ENCODE measurements at regions not wholly inside any gene's neighbourhood (a gene's known extent, or its start where the extent isn't known, plus 50 kb on each side); places are given as distances from the start of the nearest gene placed in this dataset.
"Not testable (repeated sequence)": the region's sequence is repeated elsewhere in the genome, so short reads cannot be mapped to it uniquely, and the experiment has no call there.

- not testable (repeated sequence) for DNase-seq
Observed at GRCh38 chr12:58677833-58678232, 242.5 kb downstream of the LRIG3 start.

- no peak for DNase-seq
Observed at GRCh38 chr12:58678753-58679152, 241.6 kb downstream of the LRIG3 start.

DNA sequence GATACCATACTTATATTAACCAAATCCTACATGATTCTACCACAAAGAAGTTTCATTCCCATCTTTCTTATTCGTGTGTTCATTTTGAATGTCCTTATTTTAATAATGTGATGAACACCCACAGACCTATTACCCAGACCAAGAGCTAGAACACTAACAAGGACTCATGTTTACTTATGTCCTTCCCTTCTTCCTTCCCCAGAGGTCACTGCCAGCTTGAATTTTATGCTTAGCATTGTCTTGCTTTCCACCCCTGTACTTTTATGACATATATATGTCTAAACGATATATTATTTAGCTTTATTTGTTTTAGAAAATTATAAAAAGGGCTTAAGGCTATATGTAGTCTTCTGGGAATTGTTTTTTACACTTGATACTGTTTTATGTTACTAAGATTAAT, 238.6 kb downstream of the LRIG3 start:
- DNase-seq, result no peak

GRCh38 chr12:58695263-58695662, 225.0 kb downstream of the LRIG3 start:
- no peak for DNase-seq

GRCh38 chr12:58701536-58701935, 218.8 kb downstream of the LRIG3 start:
- DNase-seq, result no peak

- no peak for DNase-seq
Observed at GRCh38 chr12:58703866-58704265, 216.4 kb downstream of the LRIG3 start.

DNA sequence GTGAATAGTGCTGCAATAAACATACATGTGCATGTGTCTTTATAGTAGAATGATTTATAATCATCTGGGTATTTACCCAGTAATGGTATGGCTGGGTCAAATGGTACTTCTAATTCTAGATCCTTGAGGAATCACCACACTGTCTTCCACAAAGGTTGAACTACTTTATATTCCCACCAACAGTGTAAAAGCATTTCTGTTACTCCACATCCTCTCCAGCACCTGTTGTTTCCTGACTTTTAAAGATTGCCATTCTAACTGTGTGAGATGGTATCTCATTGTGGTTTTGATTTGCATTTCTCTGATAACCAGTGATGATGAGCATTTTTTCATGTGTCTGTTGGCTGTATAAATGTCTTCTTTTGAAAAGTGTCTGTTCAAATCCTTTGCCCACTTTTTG, 215.5 kb downstream of the LRIG3 start:
- DNase-seq, result not testable (repeated sequence)

DNA sequence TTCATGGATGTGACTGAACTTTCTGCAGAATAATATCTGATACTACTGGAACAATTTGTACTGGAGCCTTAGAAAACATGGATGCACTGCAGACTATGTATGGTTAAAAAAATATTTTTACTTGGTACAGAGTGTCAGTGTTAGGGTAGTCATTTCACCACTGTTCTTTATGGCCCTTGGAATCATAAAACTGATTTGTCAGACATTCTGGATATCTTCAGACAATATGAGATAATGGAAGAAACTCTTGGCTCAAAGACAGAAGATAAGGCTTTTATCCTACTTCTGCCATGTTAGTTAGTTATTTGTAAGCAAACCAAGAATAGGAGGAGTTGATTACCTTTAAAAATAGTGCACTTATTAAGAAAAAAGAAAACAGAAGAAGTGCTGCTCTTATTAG, 209.4 kb downstream of the LRIG3 start:
- DNase-seq, result no peak

GRCh38 chr12:58711974-58712373, 208.3 kb downstream of the LRIG3 start:
- no peak for DNase-seq

- DNase-seq, result no peak
Observed at GRCh38 chr12:58712976-58713375, 207.3 kb downstream of the LRIG3 start.

GRCh38 chr12:58719161-58719560, 201.1 kb downstream of the LRIG3 start:
- DNase-seq, result no peak

DNA sequence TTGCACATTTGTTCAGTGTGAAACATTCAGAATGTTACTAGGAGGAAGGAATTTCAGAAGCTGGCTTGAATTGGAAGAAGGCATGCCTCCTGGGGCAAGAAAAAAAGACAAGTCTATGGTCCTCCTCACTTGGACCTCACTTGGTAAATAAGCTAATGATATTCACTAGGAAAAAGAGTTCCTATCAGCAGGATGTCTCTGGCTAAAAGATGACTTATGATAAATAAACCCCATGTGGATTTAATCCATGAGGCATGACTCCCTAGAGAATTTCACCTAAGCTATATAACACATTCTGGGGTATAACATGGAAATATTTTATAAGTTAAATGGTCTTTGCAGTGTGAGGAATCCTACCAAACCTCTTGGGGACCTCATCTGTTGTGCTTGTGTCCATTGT, 199.9 kb downstream of the LRIG3 start:
- no peak for DNase-seq

GRCh38 chr12:58725400-58726105, 194.8 kb downstream of the LRIG3 start:
- DNase-seq, result no peak

- DNase-seq, result no peak
Observed at GRCh38 chr12:58727521-58727920, 192.8 kb downstream of the LRIG3 start.

DNA sequence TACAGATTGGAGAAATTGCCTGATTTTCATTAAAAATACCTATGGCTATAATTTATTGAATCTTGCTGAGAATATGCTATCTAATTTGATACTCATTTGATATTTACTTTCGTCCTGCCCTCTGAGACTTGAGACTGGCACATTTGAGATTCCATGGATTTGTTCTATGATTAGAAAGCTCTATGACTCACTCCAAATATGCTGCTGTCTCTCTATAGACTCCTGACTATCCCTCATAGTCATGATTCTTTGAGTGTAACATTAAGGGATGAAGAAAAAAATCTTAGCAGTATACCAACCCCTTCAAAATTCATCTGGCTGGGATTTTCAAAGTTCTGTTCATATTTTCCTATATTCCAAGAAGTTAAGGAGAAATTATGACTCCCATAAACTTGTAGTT, 191.9 kb downstream of the LRIG3 start:
- no peak for DNase-seq

DNA sequence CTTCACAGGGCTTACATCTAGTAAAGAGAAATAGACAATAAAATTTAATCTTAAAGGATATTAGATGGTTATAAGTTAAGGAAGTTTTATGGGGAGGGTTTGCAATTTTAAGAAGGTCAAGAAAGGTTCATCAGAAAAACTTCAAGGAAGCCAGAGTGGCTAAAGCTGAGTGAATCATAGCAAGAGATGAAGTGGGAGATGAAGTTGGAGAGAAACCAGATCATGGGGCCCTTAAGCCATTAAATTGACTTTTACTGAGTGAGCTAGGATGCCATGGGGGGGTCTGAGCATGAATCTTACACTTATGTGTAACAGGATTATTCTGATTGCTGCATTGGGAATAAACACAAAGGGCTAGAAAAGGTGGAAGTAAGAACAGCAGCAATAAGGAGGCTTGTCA, 189.2 kb downstream of the LRIG3 start:
- DNase-seq, result no peak

DNA sequence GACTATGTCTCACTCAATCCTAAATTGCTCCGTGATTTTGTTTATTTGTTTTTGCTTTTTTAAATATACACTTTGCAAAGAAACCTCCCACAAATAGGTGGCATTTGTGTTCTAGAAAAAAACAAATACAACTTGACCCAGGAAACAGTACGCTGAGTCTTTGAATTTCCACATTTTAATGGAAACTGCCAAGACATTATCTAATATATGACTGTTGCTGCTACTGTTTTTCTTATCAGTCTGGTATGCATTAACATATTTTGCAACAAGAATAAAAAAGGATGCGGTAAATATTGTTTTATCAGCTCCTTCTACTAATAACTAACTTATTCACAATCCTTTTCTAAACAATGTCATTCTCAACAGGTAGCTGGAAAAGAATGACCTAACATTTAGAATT, 187.4 kb downstream of the LRIG3 start:
- no peak for DNase-seq

- no peak for DNase-seq
Observed at GRCh38 chr12:58741226-58741625, 179.1 kb downstream of the LRIG3 start.

- DNase-seq, result no peak
Observed at GRCh38 chr12:58745348-58746125, 174.8 kb downstream of the LRIG3 start.

- DNase-seq, result no peak
Observed at GRCh38 chr12:58747533-58747932, 172.8 kb downstream of the LRIG3 start.

- DNase-seq, result no peak
Observed at GRCh38 chr12:58750484-58750883, 169.8 kb downstream of the LRIG3 start.

GRCh38 chr12:58757422-58757821, 162.9 kb downstream of the LRIG3 start:
- no peak for DNase-seq

DNA sequence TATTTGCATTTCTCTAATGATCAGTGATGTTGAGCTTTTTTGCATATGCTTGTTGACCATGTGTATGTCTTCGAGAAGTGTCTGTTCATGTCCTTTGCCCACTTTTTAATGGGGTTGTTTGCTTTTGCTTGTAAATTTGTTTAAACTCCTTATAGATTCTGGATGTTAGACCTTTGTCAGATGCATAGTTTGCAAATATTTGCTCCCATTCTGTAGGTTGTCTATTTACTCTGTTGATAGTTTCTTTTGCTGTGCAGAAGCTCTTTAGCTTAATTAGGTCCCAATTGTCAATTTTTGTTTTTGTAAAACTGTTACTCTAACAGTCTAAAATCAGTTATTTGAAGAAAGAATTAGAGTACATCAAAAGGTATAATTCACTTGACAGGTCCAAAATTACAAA, 160.6 kb downstream of the LRIG3 start:
- not testable (repeated sequence) for DNase-seq

DNA sequence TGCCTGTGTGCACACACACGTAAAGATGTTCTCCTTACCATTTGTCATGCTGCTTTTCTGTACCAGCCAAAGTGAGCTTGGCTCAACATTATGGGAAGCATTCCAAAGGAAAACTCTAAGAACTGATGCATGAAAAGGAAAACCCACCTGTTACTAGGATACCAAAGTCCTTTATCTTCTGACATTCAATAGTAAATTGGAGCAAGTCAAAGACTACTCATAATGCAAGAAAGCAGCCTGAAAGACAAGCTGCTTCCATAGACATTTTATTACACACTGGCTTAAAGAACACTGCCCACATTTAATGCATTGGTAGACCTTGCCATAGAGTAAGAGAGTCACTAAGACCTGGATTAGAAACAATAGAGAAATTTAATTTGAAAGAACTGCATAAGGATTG, 159.0 kb downstream of the LRIG3 start:
- no peak for DNase-seq
